ENCODE measurements at regions not wholly inside any gene's neighbourhood (a gene's known extent, or its start where the extent isn't known, plus 50 kb on each side); places are given as distances from the start of the nearest gene placed in this dataset.

GRCh38 chr4:29224911-29225310 is 1495.3 kb upstream of the PCDH7 start:
- intact Hi-C loops (cut with DNase I) = no loop called here
- DNase-seq (ENCODE audit: low spot score) = no peak

- intact Hi-C loops (cut with DNase I) = no loop called here
- DNase-seq (ENCODE audit: low spot score) = no peak
These were observed 1479.5 kb upstream of the PCDH7 start for GRCh38 chr4:29240641-29241040.

- intact Hi-C loops (cut with DNase I) = no loop called here
These were observed 1477.1 kb upstream of the PCDH7 start for GRCh38 chr4:29243054-29243453.

GRCh38 chr4:29243851-29244250 is 1476.3 kb upstream of the PCDH7 start:
- no peak for DNase-seq (ENCODE audit: low spot score)
- intact Hi-C loops (cut with DNase I) = no loop called here

More at GRCh38 chr4:29243054-29243453, 1477.1 kb upstream of the PCDH7 start:
- no peak for DNase-seq (ENCODE audit: low spot score)

GRCh38 chr4:29259556-29259955 is 1460.6 kb upstream of the PCDH7 start:
- intact Hi-C loops (cut with DNase I) = no loop called here

GRCh38 chr4:29262986-29263385 is 1457.2 kb upstream of the PCDH7 start:
- intact Hi-C loops (cut with DNase I) = no loop called here
- DNase-seq (ENCODE audit: low spot score) = no peak

More at GRCh38 chr4:29259556-29259955, 1460.6 kb upstream of the PCDH7 start:
- no peak for DNase-seq (ENCODE audit: low spot score)

- DNase-seq (ENCODE audit: low spot score) = no peak
- intact Hi-C loops (cut with DNase I) = no loop called here
These were observed 1444.0 kb upstream of the PCDH7 start for GRCh38 chr4:29276150-29276549.

- DNase-seq (ENCODE audit: low spot score) = no peak
- intact Hi-C loops (cut with DNase I) = no loop called here
These were observed 1442.8 kb upstream of the PCDH7 start for GRCh38 chr4:29277381-29277780.

- intact Hi-C loops (cut with DNase I) = no loop called here
- no peak for DNase-seq (ENCODE audit: low spot score)
These were observed 1441.6 kb upstream of the PCDH7 start for GRCh38 chr4:29278585-29278984.

GRCh38 chr4:29289118-29289517 is 1431.1 kb upstream of the PCDH7 start:
- intact Hi-C loops (cut with DNase I) = loop anchor here in 1 of 2 donors (5.0 kb wide), 1 partner anchor 632 kb away; no protein-coding TSS in a partner anchor
- no peak for DNase-seq (ENCODE audit: low spot score)

GRCh38 chr4:29295280-29295679 is 1424.9 kb upstream of the PCDH7 start:
- intact Hi-C loops (cut with DNase I) = no loop called here

GRCh38 chr4:29304595-29304994 is 1415.6 kb upstream of the PCDH7 start:
- no peak for DNase-seq (ENCODE audit: low spot score)

More at GRCh38 chr4:29295280-29295679, 1424.9 kb upstream of the PCDH7 start:
- no peak for DNase-seq (ENCODE audit: low spot score)

GRCh38 chr4:29307256-29307655 is 1412.9 kb upstream of the PCDH7 start:
- intact Hi-C loops (cut with DNase I) = loop anchor here in 1 of 2 donors (10.0 kb wide), 1 partner anchor 708 kb away; no protein-coding TSS in a partner anchor
- DNase-seq (ENCODE audit: low spot score) = no peak

More at GRCh38 chr4:29304595-29304994, 1415.6 kb upstream of the PCDH7 start:
- intact Hi-C loops (cut with DNase I) = loop anchor here in 1 of 2 donors (10.0 kb wide), 1 partner anchor 710 kb away; no protein-coding TSS in a partner anchor

GRCh38 chr4:29307755-29308154 is 1412.4 kb upstream of the PCDH7 start:
- DNase-seq (ENCODE audit: low spot score) = no peak
- intact Hi-C loops (cut with DNase I) = loop anchor here in 1 of 2 donors (10.0 kb wide), 1 partner anchor 707 kb away; no protein-coding TSS in a partner anchor

GRCh38 chr4:29309050-29309449 is 1411.1 kb upstream of the PCDH7 start:
- intact Hi-C loops (cut with DNase I) = loop anchor here in 1 of 2 donors (10.0 kb wide), 1 partner anchor 706 kb away; no protein-coding TSS in a partner anchor

GRCh38 chr4:29310252-29310651 is 1409.9 kb upstream of the PCDH7 start:
- intact Hi-C loops (cut with DNase I) = no loop called here
- DNase-seq (ENCODE audit: low spot score) = no peak

More at GRCh38 chr4:29309050-29309449, 1411.1 kb upstream of the PCDH7 start:
- DNase-seq (ENCODE audit: low spot score) = no peak

GRCh38 chr4:29311247-29311646 is 1408.9 kb upstream of the PCDH7 start:
- DNase-seq (ENCODE audit: low spot score) = no peak
- intact Hi-C loops (cut with DNase I) = no loop called here

GRCh38 chr4:29319663-29320340 is 1400.4 kb upstream of the PCDH7 start:
- intact Hi-C loops (cut with DNase I) = no loop called here
- no peak for DNase-seq (ENCODE audit: low spot score)

GRCh38 chr4:29320947-29321620 is 1399.1 kb upstream of the PCDH7 start:
- intact Hi-C loops (cut with DNase I) = no loop called here
- DNase-seq (ENCODE audit: low spot score) = no peak

GRCh38 chr4:29326004-29326403 is 1394.2 kb upstream of the PCDH7 start:
- intact Hi-C loops (cut with DNase I) = no loop called here
- DNase-seq (ENCODE audit: low spot score) = no peak
